HEK293T (cell line): ENCODE measurements at regions not wholly inside any gene's neighbourhood (a gene's known extent, or its start where the extent isn't known, plus 50 kb on each side); places are given as distances from the start of the nearest gene placed in this dataset.

Experiments used
- BHLHE40 ChIP-seq: fragments of 450-650 bp; IDR thresholded peaks from 2 replicates; pipeline ENCODE4 v1.6.1; 2016; ENCODE audit warnings: mild to moderate bottlenecking, moderate library complexity, borderline replicate concordance
- ELF4 ChIP-seq: fragments of 450-650 bp; IDR thresholded peaks from 2 replicates; pipeline ENCODE4 v1.6.1; 2017; ENCODE audit warnings: antibody characterized with exemption
- FOXA1 ChIP-seq: fragments of 450-650 bp; IDR thresholded peaks from 2 replicates; pipeline ENCODE4 v1.6.1; 2016; ENCODE audit warnings: mild to moderate bottlenecking
- FOXM1 ChIP-seq: fragments of 450-650 bp; IDR thresholded peaks from 2 replicates; pipeline ENCODE4 v1.6.1; 2017; ENCODE audit warnings: mild to moderate bottlenecking, borderline replicate concordance
- L3MBTL2 ChIP-seq: fragments of 450-650 bp; conservative IDR thresholded peaks from 2 replicates; pipeline ENCODE4 v1.6.1; 2016; ENCODE audit warnings: mild to moderate bottlenecking
- LEF1 ChIP-seq: fragments of 450-650 bp; IDR thresholded peaks from 2 replicates; pipeline ENCODE4 v1.6.1; 2017; ENCODE audit warnings: mild to moderate bottlenecking, borderline replicate concordance
- SP1 ChIP-seq: fragments of 450-650 bp; IDR thresholded peaks from 2 replicates; pipeline ENCODE4 v1.6.1; 2017
- SUZ12 ChIP-seq: fragments of 450-650 bp; IDR thresholded peaks from 2 replicates; pipeline ENCODE4 v1.6.1; 2016; ENCODE audit warnings: mild to moderate bottlenecking
- TARDBP ChIP-seq: fragments of 450-650 bp; IDR thresholded peaks from 2 replicates; pipeline ENCODE4 v1.6.1; 2016
- TF ChIP-seq, protein P1 (sequence below): fragments of 450-650 bp; IDR thresholded peaks from 2 replicates; pipeline ENCODE4 v1.6.1; 2016

DNA sequence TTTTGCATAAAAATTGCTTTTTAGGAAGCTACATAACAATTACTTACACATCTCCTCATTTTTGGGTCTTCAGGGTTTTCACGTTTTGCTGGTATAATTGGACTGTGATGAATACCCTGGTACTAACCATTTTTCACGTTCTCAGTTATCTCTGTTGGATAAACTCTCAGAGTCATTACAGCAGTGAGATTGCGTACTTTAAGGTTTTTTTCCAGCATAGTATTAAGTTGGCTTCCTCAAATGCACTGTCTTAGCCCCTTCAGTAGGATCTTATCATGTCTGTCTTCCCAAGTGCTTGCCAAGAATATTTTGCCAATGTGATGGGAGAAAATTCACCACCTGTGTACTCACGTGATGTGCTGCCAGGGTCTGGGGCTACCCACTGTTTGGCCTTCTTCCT is 342.5 kb downstream of the TEX29 start:
- TF ChIP-seq TARDBP (no peak), FOXM1 (no peak), FOXA1 (no peak), SUZ12 (no peak), LEF1 (no peak), ELF4 (no peak), BHLHE40 (no peak), SP1 (no peak), L3MBTL2 (no peak)
- TF ChIP-seq, protein P1, sequence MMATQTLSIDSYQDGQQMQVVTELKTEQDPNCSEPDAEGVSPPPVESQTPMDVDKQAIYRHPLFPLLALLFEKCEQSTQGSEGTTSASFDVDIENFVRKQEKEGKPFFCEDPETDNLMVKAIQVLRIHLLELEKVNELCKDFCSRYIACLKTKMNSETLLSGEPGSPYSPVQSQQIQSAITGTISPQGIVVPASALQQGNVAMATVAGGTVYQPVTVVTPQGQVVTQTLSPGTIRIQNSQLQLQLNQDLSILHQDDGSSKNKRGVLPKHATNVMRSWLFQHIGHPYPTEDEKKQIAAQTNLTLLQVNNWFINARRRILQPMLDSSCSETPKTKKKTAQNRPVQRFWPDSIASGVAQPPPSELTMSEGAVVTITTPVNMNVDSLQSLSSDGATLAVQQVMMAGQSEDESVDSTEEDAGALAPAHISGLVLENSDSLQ = no peak
